ENCODE measurements at regions not wholly inside any gene's neighbourhood (a gene's known extent, or its start where the extent isn't known, plus 50 kb on each side); places are given as distances from the start of the nearest gene placed in this dataset.

- BruUV-seq (replicated peaks): no TSS peak
- H3K36me3 ChIP-seq (ENCODE audit: low read depth, low read length): no peaks in the 10 kb centered on the region
- H3K4me2 ChIP-seq (ENCODE audit: low read length): no peak overlapping the region
- H3K4me3 ChIP-seq (ENCODE audit: low read length): no peak overlapping the region
- no peak overlapping the region for H3K9ac ChIP-seq (ENCODE audit: low read length)
- POLR2A ChIA-PET (ENCODE audit: unreplicated experiment): no interaction called here
- no peaks in the 10 kb centered on the region for H4K20me1 ChIP-seq (ENCODE audit: low read length)
- H3K4me1 ChIP-seq (ENCODE audit: insufficient read depth, low read length): no peaks in the 10 kb centered on the region
- H3K27ac ChIP-seq (ENCODE audit: low read length): no peak overlapping the region
- no peaks in the 10 kb centered on the region for H3K79me2 ChIP-seq (ENCODE audit: low read length)
- TF ChIP-seq EZH2phosphoT487 (IDR thresholded peaks at IDR 0.05; ENCODE audit: borderline replicate concordance, low read length): no peak
- no peak for TF ChIP-seq CTCF (conservative IDR thresholded peaks at IDR 0.05; ENCODE audit: low read depth, low read length)
- no peak for TF ChIP-seq EZH2 (IDR thresholded peaks at IDR 0.05; ENCODE audit: low read length, unreplicated experiment)
- intact Hi-C loops (cut with micrococcal nuclease): no loop called here
- H3F3A ChIP-seq (ENCODE audit: low read length, unreplicated experiment): no peaks in the 10 kb centered on the region
- DNase-seq (no peak), ATAC-seq (no peak)
- CTCF ChIA-PET: no interaction called here
- H3K27me3 ChIP-seq (ENCODE audit: low read length): no peaks in the 10 kb centered on the region
- no peaks in the 10 kb centered on the region for H3K9me2 ChIP-seq (replicated peaks; ENCODE audit: low read length)
- no peak overlapping the region for H2AFZ ChIP-seq (ENCODE audit: low read length)
- no peaks in the 10 kb centered on the region for H3K9me3 ChIP-seq (ENCODE audit: low read length)
Observed at GRCh38 chr2:128841803-128842202, 523.1 kb upstream of the HS6ST1 start.

DNA sequence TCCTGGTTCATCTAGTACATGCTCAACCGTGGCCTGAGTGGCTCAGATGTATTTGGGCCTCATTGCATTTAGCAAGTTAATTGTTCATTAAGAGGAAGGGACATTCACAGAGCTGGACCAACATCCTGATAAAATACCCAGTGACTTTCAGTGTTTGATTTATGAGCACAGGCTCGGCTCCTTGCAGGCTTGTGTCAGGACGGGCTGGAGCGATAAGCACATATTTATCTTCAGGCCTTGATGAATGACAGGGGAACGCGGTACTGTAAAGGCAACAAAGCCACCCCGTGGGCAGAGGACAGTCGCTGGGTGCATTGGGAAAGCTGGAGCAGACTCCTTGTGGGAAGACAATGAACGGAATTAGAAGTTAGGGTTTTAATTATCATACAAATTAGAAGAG is 548.6 kb upstream of the HS6ST1 start:
- Histone ChIP-seq H3K4me3 (ENCODE audit: low read length) (no peak overlapping the region), H3K36me3 (ENCODE audit: low read depth, low read length) (no peaks in the 10 kb centered on the region), H3K27me3 (ENCODE audit: low read length) (no peaks in the 10 kb centered on the region), H4K20me1 (ENCODE audit: low read length) (no peaks in the 10 kb centered on the region), H3K9me3 (ENCODE audit: low read length) (no peaks in the 10 kb centered on the region), H3K4me1 (ENCODE audit: insufficient read depth, low read length) (no peaks in the 10 kb centered on the region), H2AFZ (ENCODE audit: low read length) (no peak overlapping the region), H3K79me2 (ENCODE audit: low read length) (no peaks in the 10 kb centered on the region), H3K9me2 (replicated peaks; ENCODE audit: low read length) (no peaks in the 10 kb centered on the region), H3K27ac (ENCODE audit: low read length) (no peak overlapping the region), H3K9ac (ENCODE audit: low read length) (no peak overlapping the region), H3F3A (ENCODE audit: low read length, unreplicated experiment) (no peaks in the 10 kb centered on the region), H3K4me2 (ENCODE audit: low read length) (no peak overlapping the region)
- DNase-seq (no peak), ATAC-seq (no peak)
- POLR2A ChIA-PET (ENCODE audit: unreplicated experiment): no interaction called here
- no TSS peak for BruUV-seq (replicated peaks)
- no peak for TF ChIP-seq EZH2 (IDR thresholded peaks at IDR 0.05; ENCODE audit: low read length, unreplicated experiment)
- no peak for TF ChIP-seq CTCF (conservative IDR thresholded peaks at IDR 0.05; ENCODE audit: low read depth, low read length)
- no peak for TF ChIP-seq EZH2phosphoT487 (IDR thresholded peaks at IDR 0.05; ENCODE audit: borderline replicate concordance, low read length)
- CTCF ChIA-PET: no interaction called here
- intact Hi-C loops (cut with micrococcal nuclease): no loop called here

DNA sequence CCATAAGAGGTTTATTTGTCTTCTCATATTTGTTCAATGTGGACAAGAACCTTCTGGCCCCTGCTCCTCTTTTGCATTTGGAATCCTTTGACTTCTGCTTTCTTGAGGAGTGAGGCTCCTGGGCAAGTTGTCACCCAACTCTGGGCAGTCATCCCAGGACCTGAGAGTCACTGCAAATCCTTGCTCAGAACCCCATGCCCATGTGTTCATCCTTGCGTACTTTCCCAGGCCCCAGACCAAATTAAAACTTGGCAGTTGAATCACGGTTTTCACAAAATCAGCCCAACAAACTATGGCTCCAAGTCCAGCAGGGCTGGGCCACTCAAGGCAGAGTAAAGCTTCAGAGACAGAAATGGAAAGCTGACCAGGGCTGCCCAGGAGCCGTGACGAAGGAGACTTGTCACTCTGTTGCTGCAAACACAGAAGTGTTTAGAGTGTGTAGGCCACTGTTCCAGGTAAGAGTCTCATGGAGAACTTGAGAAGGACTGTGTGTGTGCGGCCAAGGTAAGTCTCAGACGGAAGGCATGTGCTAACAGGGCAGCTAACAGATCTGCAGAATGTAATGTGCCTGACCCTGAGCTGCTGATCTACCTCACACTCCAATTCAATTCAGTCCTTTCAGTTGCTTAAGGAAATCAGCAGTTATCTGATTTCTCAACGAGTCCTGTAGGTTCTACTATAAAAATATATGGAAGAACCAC is 549.4 kb upstream of the HS6ST1 start:
- no peak for ATAC-seq
- intact Hi-C loops (cut with micrococcal nuclease): no loop called here
- H3K9me3 ChIP-seq (ENCODE audit: low read length): no peaks in the 10 kb centered on the region
- no peak overlapping the region for H3K27ac ChIP-seq (ENCODE audit: low read length)
- no peaks in the 10 kb centered on the region for H3K79me2 ChIP-seq (ENCODE audit: low read length)
- ChIA-PET POLR2A (ENCODE audit: unreplicated experiment) (no interaction called here), CTCF (no interaction called here)
- DNase-seq: no peak
- H3F3A ChIP-seq (ENCODE audit: low read length, unreplicated experiment): no peaks in the 10 kb centered on the region
- no peak overlapping the region for H3K4me3 ChIP-seq (ENCODE audit: low read length)
- no peak overlapping the region for H2AFZ ChIP-seq (ENCODE audit: low read length)
- H3K9me2 ChIP-seq (replicated peaks; ENCODE audit: low read length): no peaks in the 10 kb centered on the region
- no peaks in the 10 kb centered on the region for H4K20me1 ChIP-seq (ENCODE audit: low read length)
- BruUV-seq (replicated peaks): no TSS peak
- H3K4me2 ChIP-seq (ENCODE audit: low read length): no peak overlapping the region
- H3K9ac ChIP-seq (ENCODE audit: low read length): no peak overlapping the region
- no peaks in the 10 kb centered on the region; the same call in 1 of the 2 replicates for H3K27me3 ChIP-seq (ENCODE audit: low read length)
- no peaks in the 10 kb centered on the region for H3K4me1 ChIP-seq (ENCODE audit: insufficient read depth, low read length)
- no peaks in the 10 kb centered on the region for H3K36me3 ChIP-seq (ENCODE audit: low read depth, low read length)
- TF ChIP-seq EZH2phosphoT487 (IDR thresholded peaks at IDR 0.05; ENCODE audit: borderline replicate concordance, low read length): no peak
- no peak for TF ChIP-seq CTCF (conservative IDR thresholded peaks at IDR 0.05; ENCODE audit: low read depth, low read length)
- TF ChIP-seq EZH2 (IDR thresholded peaks at IDR 0.05; ENCODE audit: low read length, unreplicated experiment): no peak
